ENCODE measurements at regions not wholly inside any gene's neighbourhood (a gene's known extent, or its start where the extent isn't known, plus 50 kb on each side); places are given as distances from the start of the nearest gene placed in this dataset.

- no peak for DNase-seq (ENCODE audit: low read depth, low spot score)
These were observed 116.3 kb downstream of the RPL22L1 start for GRCh38 chr3:170753421-170754310.

GRCh38 chr3:170752571-170753155 lies 117.3 kb downstream of the RPL22L1 start:
- DNase-seq (ENCODE audit: low read depth, low spot score) = no peak

- DNase-seq (ENCODE audit: low read depth, low spot score) = no peak
These were observed 118.1 kb downstream of the RPL22L1 start for GRCh38 chr3:170751899-170752293.

- DNase-seq (ENCODE audit: low read depth, low spot score) = peak; percentile 32
These were observed 118.7 kb downstream of the RPL22L1 start for GRCh38 chr3:170751083-170751898.

- no peak for DNase-seq (ENCODE audit: low read depth, low spot score)
These were observed 119.5 kb downstream of the RPL22L1 start for GRCh38 chr3:170750478-170750830.

- no peak for DNase-seq (ENCODE audit: low read depth, low spot score)
These were observed 120.1 kb downstream of the RPL22L1 start for GRCh38 chr3:170749765-170750477.

- no peak for DNase-seq (ENCODE audit: low read depth, low spot score)
These were observed 120.8 kb downstream of the RPL22L1 start for GRCh38 chr3:170749185-170749584.

- DNase-seq (ENCODE audit: low read depth, low spot score) = no peak
These were observed 123.6 kb downstream of the RPL22L1 start for GRCh38 chr3:170746175-170746942.

GRCh38 chr3:170745211-170745718 lies 124.7 kb downstream of the RPL22L1 start:
- DNase-seq (ENCODE audit: low read depth, low spot score) = no peak

GRCh38 chr3:170741756-170742529 lies 128.1 kb downstream of the RPL22L1 start:
- peak; percentile 36 for DNase-seq (ENCODE audit: low read depth, low spot score)

- no peak for DNase-seq (ENCODE audit: low read depth, low spot score)
These were observed 129.0 kb downstream of the RPL22L1 start for GRCh38 chr3:170740726-170741591.

GRCh38 chr3:170740285-170740684 lies 129.7 kb downstream of the RPL22L1 start:
- no peak for DNase-seq (ENCODE audit: low read depth, low spot score)

- DNase-seq (ENCODE audit: low read depth, low spot score) = no peak
These were observed 130.6 kb downstream of the RPL22L1 start for GRCh38 chr3:170739410-170739809.

GRCh38 chr3:170738766-170739165 lies 131.2 kb downstream of the RPL22L1 start:
- no peak for DNase-seq (ENCODE audit: low read depth, low spot score)

- DNase-seq (ENCODE audit: low read depth, low spot score) = no peak
These were observed 132.4 kb downstream of the RPL22L1 start for GRCh38 chr3:170737498-170738162.

- no peak for DNase-seq (ENCODE audit: low read depth, low spot score)
These were observed 134.2 kb downstream of the RPL22L1 start for GRCh38 chr3:170735821-170736220.

- DNase-seq (ENCODE audit: low read depth, low spot score) = no peak
These were observed 135.3 kb downstream of the RPL22L1 start for GRCh38 chr3:170734735-170735065.

GRCh38 chr3:170734043-170734734 lies 135.8 kb downstream of the RPL22L1 start:
- DNase-seq (ENCODE audit: low read depth, low spot score) = no peak
